ENCODE measurements at regions not wholly inside any gene's neighbourhood (a gene's known extent, or its start where the extent isn't known, plus 50 kb on each side); places are given as distances from the start of the nearest gene placed in this dataset.

DNA sequence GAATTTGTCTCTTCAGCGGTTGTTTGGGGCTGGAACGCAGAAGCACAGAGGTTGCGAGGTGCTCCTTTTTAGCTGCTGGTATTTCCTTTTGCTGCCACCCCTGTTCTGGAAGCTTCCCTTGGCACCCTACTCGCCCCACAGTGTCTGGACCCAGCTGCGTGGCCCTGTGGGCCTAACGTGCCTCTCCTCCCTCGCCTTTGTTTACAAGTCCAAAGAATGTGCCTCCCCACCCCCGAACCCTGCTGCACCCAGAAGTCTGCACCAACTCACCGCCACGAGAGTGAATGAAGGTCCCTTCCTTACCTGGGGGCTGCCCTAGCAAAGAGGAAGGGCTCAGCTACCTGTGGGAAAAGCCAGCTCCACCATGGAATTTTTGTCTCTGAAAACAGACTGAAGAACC lies 139.7 kb upstream of the RPS6KA2 start:
- DNase-seq (ENCODE audit: low spot score) = no peak
- no peak overlapping the region for H3K27ac ChIP-seq
- H3K27me3 ChIP-seq (replicated peaks; ENCODE audit: insufficient read depth) = no peaks in the 10 kb centered on the region

DNA sequence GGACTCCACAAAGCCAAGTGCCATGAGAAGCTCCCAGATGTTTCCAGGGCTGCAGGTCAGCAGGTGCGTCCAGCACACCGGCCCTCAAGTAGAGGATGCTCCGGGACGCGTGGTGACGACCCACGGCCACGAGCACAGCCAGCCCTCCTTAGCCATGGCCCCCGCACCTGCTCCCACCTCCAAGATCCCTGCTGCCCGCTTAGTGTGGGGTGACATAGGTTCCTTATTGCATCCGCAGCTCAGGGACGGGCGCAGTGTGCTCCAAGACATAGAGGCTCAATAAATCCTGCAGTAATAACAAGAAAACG lies 138.1 kb upstream of the RPS6KA2 start:
- H3K27me3 ChIP-seq (replicated peaks; ENCODE audit: insufficient read depth) = no peaks in the 10 kb centered on the region
- TF ChIP-seq, protein P1, sequence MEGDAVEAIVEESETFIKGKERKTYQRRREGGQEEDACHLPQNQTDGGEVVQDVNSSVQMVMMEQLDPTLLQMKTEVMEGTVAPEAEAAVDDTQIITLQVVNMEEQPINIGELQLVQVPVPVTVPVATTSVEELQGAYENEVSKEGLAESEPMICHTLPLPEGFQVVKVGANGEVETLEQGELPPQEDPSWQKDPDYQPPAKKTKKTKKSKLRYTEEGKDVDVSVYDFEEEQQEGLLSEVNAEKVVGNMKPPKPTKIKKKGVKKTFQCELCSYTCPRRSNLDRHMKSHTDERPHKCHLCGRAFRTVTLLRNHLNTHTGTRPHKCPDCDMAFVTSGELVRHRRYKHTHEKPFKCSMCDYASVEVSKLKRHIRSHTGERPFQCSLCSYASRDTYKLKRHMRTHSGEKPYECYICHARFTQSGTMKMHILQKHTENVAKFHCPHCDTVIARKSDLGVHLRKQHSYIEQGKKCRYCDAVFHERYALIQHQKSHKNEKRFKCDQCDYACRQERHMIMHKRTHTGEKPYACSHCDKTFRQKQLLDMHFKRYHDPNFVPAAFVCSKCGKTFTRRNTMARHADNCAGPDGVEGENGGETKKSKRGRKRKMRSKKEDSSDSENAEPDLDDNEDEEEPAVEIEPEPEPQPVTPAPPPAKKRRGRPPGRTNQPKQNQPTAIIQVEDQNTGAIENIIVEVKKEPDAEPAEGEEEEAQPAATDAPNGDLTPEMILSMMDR (IDR thresholded peaks at IDR 0.05) = no peak
- DNase-seq (ENCODE audit: low spot score) (no peak), ATAC-seq (ENCODE audit: insufficient number of reproducible peaks, low FRiP score, low read depth) (no peak)
- H3K9me3 ChIP-seq = no peaks in the 10 kb centered on the region
- no peak overlapping the region for H3K27ac ChIP-seq
- H3K36me3 ChIP-seq = no peaks in the 10 kb centered on the region
- H3K4me1 ChIP-seq (ENCODE audit: control insufficient read depth in 1 of 2, low read depth in 2 of 2) = no peaks in the 10 kb centered on the region
- H3K4me3 ChIP-seq = no peak overlapping the region

More for the DNA sequence above, 139.7 kb upstream of the RPS6KA2 start:
- no peak overlapping the region for H3K4me3 ChIP-seq
- H3K9me3 ChIP-seq = no peaks in the 10 kb centered on the region
- ATAC-seq (ENCODE audit: insufficient number of reproducible peaks, low FRiP score, low read depth) = no peak
- no peaks in the 10 kb centered on the region for H3K4me1 ChIP-seq (ENCODE audit: control insufficient read depth in 1 of 2, low read depth in 2 of 2)
- TF ChIP-seq, protein P1 (IDR thresholded peaks at IDR 0.05) = no peak
- no peaks in the 10 kb centered on the region for H3K36me3 ChIP-seq

DNA sequence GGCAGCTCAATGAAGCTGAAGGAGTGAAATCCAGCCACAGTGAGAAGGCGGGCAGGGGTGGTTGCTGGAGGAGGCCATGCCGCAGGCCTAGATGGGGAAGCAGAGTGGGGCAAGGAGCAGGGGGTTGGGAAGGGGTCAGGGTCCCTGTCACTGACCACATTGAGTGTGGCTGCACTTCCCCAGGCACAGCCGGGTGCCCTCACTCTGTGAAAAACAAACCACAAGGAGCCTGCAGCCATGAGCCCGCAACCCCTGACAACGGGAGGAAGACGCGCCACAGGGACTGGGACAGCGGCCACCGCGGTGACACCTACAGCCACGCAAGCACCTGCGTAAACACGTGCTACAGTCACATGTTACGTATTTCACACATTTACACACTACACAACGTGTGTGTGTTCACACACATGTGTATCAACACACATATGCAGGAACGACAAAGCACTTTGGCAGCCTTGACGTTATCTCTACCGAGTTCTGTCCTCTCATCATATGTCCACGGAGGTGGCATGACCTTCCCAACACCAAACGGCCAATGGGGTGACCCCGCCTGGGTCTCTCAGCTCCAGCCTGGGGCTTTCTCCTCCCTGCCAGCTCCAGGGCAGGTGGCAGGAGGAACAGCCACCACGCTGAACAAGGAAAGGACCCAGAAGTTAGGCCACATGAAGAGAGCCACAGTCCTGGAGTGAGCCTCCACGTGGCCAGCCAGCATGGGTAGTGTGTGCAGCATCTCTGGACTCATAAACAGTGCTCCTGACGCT lies 137.6 kb upstream of the RPS6KA2 start:
- ATAC-seq (ENCODE audit: insufficient number of reproducible peaks, low FRiP score, low read depth) (no peak), DNase-seq (ENCODE audit: low spot score) (no peak)
- no peaks in the 10 kb centered on the region for H3K27me3 ChIP-seq (replicated peaks; ENCODE audit: insufficient read depth)
- H3K4me3 ChIP-seq = no peak overlapping the region
- H3K4me1 ChIP-seq (ENCODE audit: control insufficient read depth in 1 of 2, low read depth in 2 of 2) = no peaks in the 10 kb centered on the region
- no peaks in the 10 kb centered on the region for H3K36me3 ChIP-seq
- no peaks in the 10 kb centered on the region for H3K9me3 ChIP-seq
- H3K27ac ChIP-seq = no peak overlapping the region
- TF ChIP-seq, protein P1 (IDR thresholded peaks at IDR 0.05) = no peak

DNA sequence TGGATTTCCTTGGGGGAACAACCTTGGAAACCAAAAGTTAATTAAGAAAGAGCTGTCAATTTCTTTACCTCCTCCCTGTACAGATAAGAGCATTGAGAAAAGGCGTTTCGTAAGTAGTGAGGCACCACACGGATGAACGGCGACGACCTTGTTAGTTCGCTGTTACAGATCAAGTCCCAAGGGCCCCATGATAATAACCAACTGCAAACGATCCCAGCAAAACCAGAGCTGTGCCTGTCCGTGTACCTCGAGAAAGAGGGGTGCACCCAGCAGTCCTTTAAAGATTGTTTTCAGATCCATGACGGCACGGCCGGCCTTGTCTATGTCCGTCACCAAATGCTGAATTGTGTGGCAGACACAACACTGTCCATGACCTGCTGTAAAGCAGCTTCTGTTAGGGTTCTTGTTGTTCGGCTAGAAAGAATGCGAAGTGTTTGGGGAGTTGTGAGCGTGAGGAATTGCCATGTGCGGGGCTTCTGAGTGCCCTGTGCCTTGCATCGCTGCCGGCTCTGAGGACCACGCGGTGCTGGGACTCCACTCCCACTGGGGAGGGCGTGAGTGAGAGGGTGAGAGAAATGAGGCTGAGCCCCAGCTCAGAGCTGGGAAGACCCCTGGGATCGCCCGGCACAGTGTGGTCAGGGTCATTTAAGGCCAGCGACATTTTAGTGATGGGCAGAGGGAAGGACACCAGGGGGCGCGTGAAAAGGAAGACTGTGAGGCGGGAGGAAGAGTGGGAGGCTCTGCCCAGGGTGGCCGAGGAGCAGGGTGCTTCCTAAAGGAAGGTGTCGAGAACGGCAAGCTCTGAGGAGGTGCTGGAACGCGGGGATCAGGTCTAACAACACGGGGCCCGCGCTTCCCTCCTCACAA lies 136.8 kb upstream of the RPS6KA2 start:
- Histone ChIP-seq H3K4me3 (no peak overlapping the region), H3K9me3 (no peaks in the 10 kb centered on the region), H3K27ac (no peak overlapping the region), H3K4me1 (ENCODE audit: control insufficient read depth in 1 of 2, low read depth in 2 of 2) (no peaks in the 10 kb centered on the region), H3K36me3 (no peaks in the 10 kb centered on the region), H3K27me3 (replicated peaks; ENCODE audit: insufficient read depth) (no peaks in the 10 kb centered on the region)
- no peak for DNase-seq (ENCODE audit: low spot score)
- ATAC-seq (ENCODE audit: insufficient number of reproducible peaks, low FRiP score, low read depth) = no peak
- TF ChIP-seq, protein P1 (IDR thresholded peaks at IDR 0.05) = no peak

DNA sequence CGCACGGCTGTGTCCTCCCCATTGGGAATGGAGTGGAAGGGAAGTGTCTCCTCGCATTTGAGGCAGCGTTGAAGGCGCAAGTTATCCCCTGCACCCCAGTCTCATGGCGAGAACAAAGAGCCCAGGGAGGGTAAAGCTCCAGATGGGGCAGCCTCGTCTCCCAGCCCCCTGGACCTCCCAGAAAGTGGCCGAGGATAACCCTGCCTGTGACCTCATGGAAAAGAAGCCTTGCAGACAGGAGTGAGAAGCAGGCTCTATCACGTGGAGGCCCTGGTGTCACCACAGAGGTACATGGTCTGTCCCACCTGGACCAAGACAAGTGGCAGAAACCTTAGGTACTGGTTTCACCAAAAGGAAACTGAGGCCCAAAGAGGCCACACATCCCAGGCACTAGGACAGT lies 134.8 kb upstream of the RPS6KA2 start:
- Histone ChIP-seq H3K9me3 (no peaks in the 10 kb centered on the region), H3K27me3 (replicated peaks; ENCODE audit: insufficient read depth) (no peaks in the 10 kb centered on the region), H3K4me3 (no peak overlapping the region), H3K36me3 (no peaks in the 10 kb centered on the region), H3K4me1 (ENCODE audit: control insufficient read depth in 1 of 2, low read depth in 2 of 2) (peaks cover 3 to 11% of the 10 kb centered on the region in 2 donors), H3K27ac (no peak overlapping the region)
- TF ChIP-seq, protein P1 (IDR thresholded peaks at IDR 0.05) = no peak
- ATAC-seq (ENCODE audit: insufficient number of reproducible peaks, low FRiP score, low read depth) = no peak
- no peak for DNase-seq (ENCODE audit: low spot score)
